ENCODE measurements at regions not wholly inside any gene's neighbourhood (a gene's known extent, or its start where the extent isn't known, plus 50 kb on each side); places are given as distances from the start of the nearest gene placed in this dataset.

DNA sequence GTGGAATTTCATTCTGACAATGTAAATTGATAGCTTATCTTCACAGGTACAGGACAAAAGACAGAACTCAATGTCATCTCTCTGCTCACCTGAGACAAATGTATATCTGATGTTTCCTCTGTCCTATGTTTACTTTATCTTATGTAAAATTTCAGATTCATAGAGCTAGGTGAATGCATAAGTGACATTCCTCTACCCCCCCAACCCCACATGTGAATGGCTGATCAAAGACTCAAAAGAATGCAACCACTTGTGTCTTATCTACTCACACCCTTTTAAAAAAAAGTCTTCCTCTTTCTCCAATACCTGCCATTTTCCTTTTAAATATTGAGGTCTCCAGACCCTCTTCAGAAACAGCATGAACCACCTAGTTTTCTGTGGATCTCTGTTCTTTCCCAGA, 736.6 kb upstream of the SEL1L start:
- TF ChIP-seq, protein P1, sequence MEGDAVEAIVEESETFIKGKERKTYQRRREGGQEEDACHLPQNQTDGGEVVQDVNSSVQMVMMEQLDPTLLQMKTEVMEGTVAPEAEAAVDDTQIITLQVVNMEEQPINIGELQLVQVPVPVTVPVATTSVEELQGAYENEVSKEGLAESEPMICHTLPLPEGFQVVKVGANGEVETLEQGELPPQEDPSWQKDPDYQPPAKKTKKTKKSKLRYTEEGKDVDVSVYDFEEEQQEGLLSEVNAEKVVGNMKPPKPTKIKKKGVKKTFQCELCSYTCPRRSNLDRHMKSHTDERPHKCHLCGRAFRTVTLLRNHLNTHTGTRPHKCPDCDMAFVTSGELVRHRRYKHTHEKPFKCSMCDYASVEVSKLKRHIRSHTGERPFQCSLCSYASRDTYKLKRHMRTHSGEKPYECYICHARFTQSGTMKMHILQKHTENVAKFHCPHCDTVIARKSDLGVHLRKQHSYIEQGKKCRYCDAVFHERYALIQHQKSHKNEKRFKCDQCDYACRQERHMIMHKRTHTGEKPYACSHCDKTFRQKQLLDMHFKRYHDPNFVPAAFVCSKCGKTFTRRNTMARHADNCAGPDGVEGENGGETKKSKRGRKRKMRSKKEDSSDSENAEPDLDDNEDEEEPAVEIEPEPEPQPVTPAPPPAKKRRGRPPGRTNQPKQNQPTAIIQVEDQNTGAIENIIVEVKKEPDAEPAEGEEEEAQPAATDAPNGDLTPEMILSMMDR (IDR thresholded peaks at IDR 0.05) = no peak
- no peak for TF ChIP-seq POLR2A (IDR thresholded peaks at IDR 0.05)
